ENCODE measurements at regions not wholly inside any gene's neighbourhood (a gene's known extent, or its start where the extent isn't known, plus 50 kb on each side); places are given as distances from the start of the nearest gene placed in this dataset.

- DNase-seq (ENCODE audit: low spot score) (no peak), ATAC-seq (ENCODE audit: low FRiP score) (no peak)
- TF ChIP-seq CTCF (IDR thresholded peaks at IDR 0.05) = no peak
Measured at GRCh38 chr11:87739261-87739660, 436.0 kb downstream of the RAB38 start.

GRCh38 chr11:87736928-87737327 lies 438.3 kb downstream of the RAB38 start:
- no peak for DNase-seq (ENCODE audit: low spot score)
- ATAC-seq (ENCODE audit: low FRiP score) = no peak
- TF ChIP-seq CTCF (IDR thresholded peaks at IDR 0.05) = no peak

GRCh38 chr11:87726506-87726905 lies 448.7 kb downstream of the RAB38 start:
- no peak for TF ChIP-seq CTCF (IDR thresholded peaks at IDR 0.05)
- DNase-seq (ENCODE audit: low spot score) (no peak), ATAC-seq (ENCODE audit: low FRiP score) (no peak)

GRCh38 chr11:87724358-87724757 lies 450.9 kb downstream of the RAB38 start:
- no peak for ATAC-seq (ENCODE audit: low FRiP score)
- no peak for TF ChIP-seq CTCF (IDR thresholded peaks at IDR 0.05)
- DNase-seq (ENCODE audit: low spot score) = no peak

- ATAC-seq (ENCODE audit: low FRiP score) (no peak), DNase-seq (ENCODE audit: low spot score) (no peak)
- TF ChIP-seq CTCF (IDR thresholded peaks at IDR 0.05) = no peak
Measured at GRCh38 chr11:87722756-87723565, 452.3 kb downstream of the RAB38 start.

- DNase-seq (ENCODE audit: low spot score) (no peak), ATAC-seq (ENCODE audit: low FRiP score) (no peak)
- TF ChIP-seq CTCF (IDR thresholded peaks at IDR 0.05) = no peak
Measured at GRCh38 chr11:87719326-87720073, 455.7 kb downstream of the RAB38 start.
